Panc1 (cell line): ENCODE measurements at regions not wholly inside any gene's neighbourhood (a gene's known extent, or its start where the extent isn't known, plus 50 kb on each side); places are given as distances from the start of the nearest gene placed in this dataset.

Experiments
- CTCF ChIP-seq: fragments of 450-650 bp; IDR thresholded peaks from 2 replicates; pipeline ENCODE4 v1.5.1; 2017; ENCODE audit warnings: mild to moderate bottlenecking
- REST ChIP-seq, 2 experiments: IDR thresholded peaks; 2 replicates each; pipeline ENCODE4 v1.6.1; 2011 to 2012; ENCODE audit warnings: low read depth in 2 of 2, control low read depth in 1 of 2, low read length in 1 of 2, mild to moderate bottlenecking in 1 of 2, moderate library complexity in 1 of 2; ENCODE audit not compliant: insufficient read depth in 1 of 2

- TF ChIP-seq CTCF (no peak), REST (IDR thresholded peaks at IDR 0.05; ENCODE audit: insufficient read depth in 1 of 2, low read depth in 2 of 2, low read length in 1 of 2) (no peak)
Observed at GRCh38 chr2:8059794-8060193, 622.1 kb upstream of the ID2 start.
